ENCODE measurements at regions not wholly inside any gene's neighbourhood (a gene's known extent, or its start where the extent isn't known, plus 50 kb on each side); places are given as distances from the start of the nearest gene placed in this dataset.
A peak's percentile ranks its signal among the peaks of the same experiment; 100 is the strongest.
"Not testable (repeated sequence)": the region's sequence is repeated elsewhere in the genome, so short reads cannot be mapped to it uniquely, and the experiment has no call there.

DNA sequence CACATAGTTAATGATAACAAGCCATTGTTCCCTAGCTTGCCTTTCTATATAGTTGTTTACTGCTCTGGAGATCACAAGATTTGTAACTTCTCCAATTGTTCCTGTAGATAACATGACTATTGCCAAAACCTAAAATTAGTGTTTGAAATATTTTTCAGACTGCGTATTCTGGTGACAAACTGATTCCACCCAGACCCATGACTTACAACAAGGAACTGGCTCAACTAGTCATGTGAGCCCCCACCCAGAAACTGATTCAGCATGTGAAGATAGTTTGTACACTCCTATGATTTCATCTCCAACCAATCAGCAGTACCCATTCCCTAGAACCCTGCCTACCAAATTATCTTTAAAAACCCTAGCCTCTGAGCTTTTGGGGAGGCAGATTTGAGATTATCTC lies 131.4 kb upstream of the BCL9 start:
- Mint-ChIP-seq H3K27me3 (peaks cover 5 to 28% (median 10%) of the 10 kb centered on the region in 5 donors), H3K9me3 (peaks cover 0 to 16% (median 9%) of the 10 kb centered on the region in 9 donors), H3K4me1 (no peaks in the 10 kb centered on the region), H3K4me3 (no peak overlapping the region), H3K36me3 (peaks cover 0 to 2% (median 1%) of the 10 kb centered on the region in 3 donors), H3K27ac (no peak overlapping the region)
- POLR2A ChIA-PET = no interaction called here
- ATAC-seq = no peak
- no peak for DNase-seq

DNA sequence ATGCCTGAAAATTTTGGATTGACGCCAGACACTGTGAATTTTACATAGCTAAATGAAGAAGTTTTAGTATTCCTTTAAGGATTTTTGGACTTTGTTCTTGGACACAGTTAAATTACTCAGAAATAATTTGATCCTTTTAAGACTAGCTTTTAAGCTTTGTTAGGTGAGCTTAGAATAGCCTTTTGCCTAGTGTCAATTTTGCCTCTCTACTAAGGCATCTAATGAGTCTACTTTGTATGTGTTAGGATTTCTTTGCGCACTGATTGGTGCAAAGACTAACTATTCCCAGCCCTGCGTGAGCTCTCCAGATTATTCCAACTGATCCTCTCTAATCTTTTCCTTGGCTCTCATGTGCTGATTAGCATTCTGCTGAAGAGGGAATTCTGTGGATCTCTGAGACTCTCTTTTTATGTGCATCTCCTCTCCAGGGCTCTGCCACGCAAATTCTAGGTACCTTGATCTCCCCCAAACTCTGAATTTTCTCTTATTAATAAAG lies 128.1 kb upstream of the BCL9 start:
- DNase-seq = no peak
- peaks cover 0 to 16% (median 8%) of the 10 kb centered on the region in 9 donors for H3K9me3 Mint-ChIP-seq
- peaks cover 10 to 47% (median 19%) of the 10 kb centered on the region in 5 donors for H3K27me3 Mint-ChIP-seq
- H3K4me1 Mint-ChIP-seq = no peaks in the 10 kb centered on the region
- ATAC-seq = no peak
- H3K27ac Mint-ChIP-seq = peak overlapping the region in 1 of 10 donors; percentile 88
- no peaks in the 10 kb centered on the region for H3K36me3 Mint-ChIP-seq
- POLR2A ChIA-PET = no interaction called here
- no peak overlapping the region for H3K4me3 Mint-ChIP-seq

DNA sequence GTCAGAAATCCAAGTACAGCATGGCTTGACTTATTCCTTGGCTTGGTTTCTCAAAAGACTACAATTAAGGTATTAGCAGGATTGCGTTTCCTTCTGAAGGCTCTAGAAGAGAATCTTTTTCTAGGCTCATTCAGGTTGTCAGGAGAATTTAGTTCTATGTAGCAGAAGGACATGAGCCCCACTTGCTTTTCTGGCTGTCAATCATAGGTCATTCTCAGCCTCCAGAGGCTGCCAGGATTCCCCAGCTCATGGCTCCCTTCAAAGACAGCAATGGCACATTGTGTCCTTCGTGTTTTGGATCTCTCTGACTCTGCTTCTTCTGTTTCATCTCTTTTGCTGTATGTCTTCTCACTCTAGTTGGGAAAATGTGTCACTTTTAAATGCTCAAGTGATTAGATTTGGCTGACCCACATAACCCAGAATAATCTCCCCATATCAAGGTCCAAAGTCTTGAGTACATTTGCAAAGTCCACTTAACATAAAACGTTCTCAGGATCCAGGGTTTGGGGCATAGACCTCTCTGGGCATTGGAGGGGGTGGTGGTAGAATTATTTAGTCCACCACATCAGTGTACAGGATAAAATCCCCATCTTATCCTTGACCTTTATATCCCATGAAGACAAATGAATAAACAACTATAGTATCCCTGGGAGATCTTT lies 126.7 kb upstream of the BCL9 start:
- no peak for DNase-seq
- POLR2A ChIA-PET = no interaction called here
- no peaks in the 10 kb centered on the region for H3K4me1 Mint-ChIP-seq
- ATAC-seq = no peak
- no peak overlapping the region for H3K27ac Mint-ChIP-seq
- no peaks in the 10 kb centered on the region for H3K36me3 Mint-ChIP-seq
- peaks cover 0 to 10% (median 4%) of the 10 kb centered on the region in 9 donors for H3K9me3 Mint-ChIP-seq
- no peak overlapping the region for H3K4me3 Mint-ChIP-seq
- H3K27me3 Mint-ChIP-seq = peaks cover 13 to 62% (median 24%) of the 10 kb centered on the region in 5 donors

DNA sequence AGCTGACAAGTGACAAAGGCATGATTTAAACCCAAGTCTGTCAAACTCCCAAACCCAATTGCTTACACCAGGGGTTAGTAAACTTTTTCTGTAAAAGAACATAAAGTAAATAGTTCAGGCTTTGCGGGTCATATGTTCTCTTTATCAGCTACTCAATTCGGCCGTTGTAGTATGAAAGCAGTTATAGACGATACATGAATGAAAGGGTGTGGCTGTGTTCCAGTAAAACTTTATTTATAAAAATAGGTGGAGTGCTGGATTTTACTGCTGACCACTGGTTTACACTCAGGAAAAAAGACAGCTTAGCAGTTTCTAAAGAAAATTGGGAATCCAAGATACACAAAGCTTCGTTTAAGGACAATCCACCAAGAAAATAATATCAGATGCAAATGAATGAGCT lies 124.3 kb upstream of the BCL9 start:
- Mint-ChIP-seq H3K4me3 (no peak overlapping the region), H3K4me1 (no peaks in the 10 kb centered on the region), H3K27ac (no peak overlapping the region), H3K36me3 (no peaks in the 10 kb centered on the region), H3K9me3 (no peaks in the 10 kb centered on the region), H3K27me3 (peaks cover 19 to 77% (median 33%) of the 10 kb centered on the region in 5 donors)
- no peak for ATAC-seq
- DNase-seq = no peak
- POLR2A ChIA-PET = no interaction called here

DNA sequence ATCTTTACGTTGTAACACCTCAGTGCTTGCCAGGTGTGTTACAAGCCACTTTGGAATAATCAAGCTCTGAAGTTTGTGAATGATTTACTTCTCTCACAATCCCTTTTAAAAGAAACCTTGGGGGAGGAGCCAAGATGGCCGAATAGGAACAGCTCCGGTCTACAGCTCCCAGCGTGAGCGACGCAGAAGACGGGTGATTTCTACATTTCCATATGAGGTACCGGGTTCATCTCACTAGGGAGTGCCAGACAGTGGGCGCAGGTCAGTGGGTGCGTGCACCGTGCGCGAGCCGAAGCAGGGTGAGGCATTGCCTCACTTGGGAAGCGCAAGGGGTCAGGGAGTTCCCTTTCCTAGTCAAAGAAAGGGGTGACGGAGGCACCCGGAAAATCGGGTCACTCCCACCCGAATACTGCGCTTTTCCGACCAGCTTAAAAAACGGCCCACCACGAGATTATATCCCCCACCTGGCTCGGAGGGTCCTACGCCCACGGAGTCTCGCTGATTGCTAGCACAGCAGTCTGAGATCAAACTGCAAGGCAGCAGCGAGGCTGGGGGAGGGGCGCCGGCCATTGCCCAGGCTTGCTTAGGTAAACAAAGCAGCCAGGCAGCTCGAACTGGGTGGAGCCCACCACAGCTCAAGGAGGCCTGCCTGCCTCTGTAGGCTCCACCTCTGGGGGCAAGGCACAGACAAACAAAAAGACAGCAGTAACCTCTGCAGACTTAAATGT lies 118.0 kb upstream of the BCL9 start:
- POLR2A ChIA-PET, ATAC-seq, H3K36me3 Mint-ChIP-seq, H3K27ac Mint-ChIP-seq, H3K9me3 Mint-ChIP-seq, DNase-seq, H3K4me3 Mint-ChIP-seq, H3K4me1 Mint-ChIP-seq: not testable (repeated sequence)
- peaks cover 15 to 40% (median 19%) of the 10 kb centered on the region in 5 donors for H3K27me3 Mint-ChIP-seq

DNA sequence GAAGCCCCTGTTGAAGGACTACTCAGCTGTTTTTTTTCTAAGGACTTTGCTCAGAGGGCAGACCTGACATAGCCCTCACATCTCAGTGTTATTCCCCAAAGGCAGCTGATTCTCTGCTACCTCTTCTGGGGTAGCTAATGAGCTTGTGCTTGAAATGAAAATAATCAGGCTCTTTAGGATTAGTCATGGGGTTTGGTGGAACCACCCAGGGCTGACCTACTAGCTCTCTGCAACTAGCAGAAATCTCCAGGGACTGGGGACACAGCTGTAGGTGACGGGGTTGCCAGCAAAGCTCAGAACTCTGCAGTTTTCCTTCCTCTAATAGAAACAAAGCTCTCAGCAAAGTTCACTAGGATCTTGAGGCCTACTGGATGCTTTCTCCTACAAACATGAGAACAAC lies 106.4 kb upstream of the BCL9 start:
- Mint-ChIP-seq H3K9me3 (peaks cover 0 to 4% (median 0%) of the 10 kb centered on the region in 9 donors), H3K36me3 (no peaks in the 10 kb centered on the region), H3K27me3 (peaks cover 8 to 23% (median 12%) of the 10 kb centered on the region in 5 donors), H3K4me3 (no peak overlapping the region), H3K27ac (no peak overlapping the region), H3K4me1 (no peaks in the 10 kb centered on the region)
- DNase-seq (no peak), ATAC-seq (no peak)
- POLR2A ChIA-PET = no interaction called here

DNA sequence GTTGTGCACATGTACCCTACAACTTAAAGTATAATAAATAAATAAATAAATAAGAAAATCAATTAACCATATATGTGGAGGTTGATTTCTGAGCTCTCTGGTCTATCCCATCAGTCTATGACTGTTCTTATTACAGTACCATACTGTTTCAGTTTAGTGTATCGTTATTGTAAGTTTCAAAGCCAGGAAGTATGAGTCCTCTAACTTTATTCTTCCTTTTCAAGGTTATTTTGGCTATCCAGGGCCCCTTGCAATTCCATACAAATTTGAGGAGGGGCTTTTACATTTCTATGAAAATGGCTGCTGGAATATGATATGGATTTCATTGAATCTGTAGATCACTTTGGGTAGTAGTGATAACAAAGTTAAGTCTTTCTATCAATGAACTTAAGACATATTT lies 96.9 kb upstream of the BCL9 start:
- H3K4me1 Mint-ChIP-seq = no peaks in the 10 kb centered on the region
- peaks cover 0 to 36% (median 34%) of the 10 kb centered on the region in 3 donors for H3K36me3 Mint-ChIP-seq
- no peak for ATAC-seq
- H3K27ac Mint-ChIP-seq = no peak overlapping the region
- no peak overlapping the region for H3K4me3 Mint-ChIP-seq
- H3K27me3 Mint-ChIP-seq = peaks cover 18 to 26% (median 24%) of the 10 kb centered on the region in 5 donors
- H3K9me3 Mint-ChIP-seq = peaks cover 20 to 79% (median 42%) of the 10 kb centered on the region in 9 donors
- DNase-seq = no peak
- POLR2A ChIA-PET = no interaction called here

DNA sequence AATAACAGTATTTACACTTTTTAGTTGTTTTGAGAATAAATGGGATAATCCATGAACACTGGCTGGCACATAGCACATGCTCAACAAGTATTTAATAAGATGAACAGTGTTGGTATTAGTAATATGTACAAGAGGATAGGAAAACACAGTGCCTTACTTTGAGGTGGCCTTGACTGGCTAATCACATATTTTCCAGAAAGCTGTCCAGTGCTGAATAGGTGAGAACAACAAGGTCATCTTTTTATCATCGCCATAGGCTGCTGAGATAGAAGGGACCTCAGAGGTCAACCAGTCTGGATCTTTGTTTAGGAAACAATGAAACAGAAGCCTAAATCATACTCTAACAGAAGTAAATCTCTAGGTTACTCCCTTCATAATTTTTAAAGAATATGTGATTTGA lies 89.7 kb upstream of the BCL9 start:
- H3K4me1 Mint-ChIP-seq = no peaks in the 10 kb centered on the region
- peaks cover 0 to 14% (median 11%) of the 10 kb centered on the region in 3 donors for H3K36me3 Mint-ChIP-seq
- no peak for ATAC-seq
- no peak overlapping the region for H3K4me3 Mint-ChIP-seq
- DNase-seq = no peak
- H3K27me3 Mint-ChIP-seq = peaks cover 15 to 40% (median 32%) of the 10 kb centered on the region in 5 donors
- POLR2A ChIA-PET = no interaction called here
- H3K9me3 Mint-ChIP-seq = peaks cover 0 to 21% (median 12%) of the 10 kb centered on the region in 9 donors
- H3K27ac Mint-ChIP-seq = no peak overlapping the region

DNA sequence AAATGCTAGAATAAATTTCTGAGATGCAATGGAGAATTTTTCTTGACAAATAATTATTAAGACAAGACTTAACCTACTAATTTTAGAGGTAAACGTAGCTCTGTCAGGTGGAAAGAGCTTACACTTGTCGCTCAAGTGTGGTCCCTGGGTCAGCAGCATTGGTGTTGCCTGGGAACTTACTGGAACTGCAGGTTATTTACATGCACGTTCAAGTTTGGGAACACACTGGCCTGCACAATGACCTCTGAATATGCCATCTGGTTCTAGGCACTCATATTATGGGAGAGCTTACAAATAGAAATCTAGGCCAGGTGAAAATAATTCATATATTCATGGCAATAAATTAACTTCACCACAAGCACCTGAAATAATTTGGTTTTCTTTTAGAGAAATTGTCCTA lies 88.5 kb upstream of the BCL9 start:
- H3K4me1 Mint-ChIP-seq = no peaks in the 10 kb centered on the region
- peaks cover 0 to 14% (median 3%) of the 10 kb centered on the region in 9 donors for H3K9me3 Mint-ChIP-seq
- no peak for DNase-seq

DNA sequence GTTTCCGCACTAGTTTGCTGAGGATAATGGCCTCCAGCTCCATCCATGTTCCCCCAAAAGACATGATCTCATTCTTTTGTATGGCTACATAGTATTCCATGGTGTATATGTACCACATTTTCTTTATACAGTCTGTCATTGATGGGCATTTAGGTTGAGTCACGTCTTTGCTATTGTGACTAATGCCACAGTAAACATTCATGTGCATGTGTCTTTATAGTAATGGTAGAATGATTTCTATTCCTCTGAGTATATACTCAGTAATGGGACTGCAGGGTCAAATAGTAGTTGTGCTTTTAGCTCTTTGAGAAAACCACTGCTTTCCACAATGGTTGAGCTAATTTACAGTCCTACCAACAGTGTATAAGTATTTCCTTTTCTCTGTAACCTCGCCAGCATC lies 78.3 kb upstream of the BCL9 start:
- H3K4me3 Mint-ChIP-seq = no peak overlapping the region
- no peak for ATAC-seq
- H3K27me3 Mint-ChIP-seq = peaks cover 20 to 49% (median 32%) of the 10 kb centered on the region in 5 donors
- H3K4me1 Mint-ChIP-seq = no peaks in the 10 kb centered on the region
- no peak overlapping the region for H3K27ac Mint-ChIP-seq
- H3K36me3 Mint-ChIP-seq = peaks cover 0 to 20% (median 4%) of the 10 kb centered on the region in 3 donors
- H3K9me3 Mint-ChIP-seq = peaks cover 3 to 42% (median 26%) of the 10 kb centered on the region in 9 donors
- DNase-seq = no peak
- POLR2A ChIA-PET = no interaction called here

More for the DNA sequence above, 88.5 kb upstream of the BCL9 start:
- no peak for ATAC-seq
- peaks cover 8 to 37% (median 24%) of the 10 kb centered on the region in 5 donors for H3K27me3 Mint-ChIP-seq
- POLR2A ChIA-PET = no interaction called here
- H3K4me3 Mint-ChIP-seq = no peak overlapping the region
- peaks cover 0 to 2% (median 2%) of the 10 kb centered on the region in 3 donors for H3K36me3 Mint-ChIP-seq
- no peak overlapping the region for H3K27ac Mint-ChIP-seq

DNA sequence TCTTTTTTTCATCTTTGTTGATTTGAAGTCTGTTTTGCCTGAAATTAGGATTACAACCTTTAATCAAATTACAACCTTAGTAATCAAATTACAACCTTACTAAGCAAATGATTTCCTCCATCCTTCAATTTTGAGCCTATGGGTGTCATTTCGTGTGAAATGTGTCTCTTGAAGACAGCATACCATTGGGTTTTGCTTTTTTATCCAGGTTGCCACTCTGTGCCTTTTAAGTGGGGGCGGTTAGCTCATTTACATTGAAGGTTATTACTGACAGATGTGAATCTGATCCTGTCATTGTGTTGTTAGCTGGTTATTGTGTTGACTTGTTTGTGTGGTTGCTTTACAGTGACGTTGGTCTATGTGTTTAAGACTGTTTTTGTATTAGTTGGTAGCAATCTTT lies 74.8 kb upstream of the BCL9 start:
- no peaks in the 10 kb centered on the region for H3K4me1 Mint-ChIP-seq
- H3K9me3 Mint-ChIP-seq = peaks cover 3 to 38% (median 27%) of the 10 kb centered on the region in 9 donors
- H3K27me3 Mint-ChIP-seq = peaks cover 20 to 69% (median 46%) of the 10 kb centered on the region in 5 donors
- no peak overlapping the region for H3K27ac Mint-ChIP-seq
- POLR2A ChIA-PET = no interaction called here
- no peak for ATAC-seq
- peaks cover 0 to 16% (median 4%) of the 10 kb centered on the region in 3 donors for H3K36me3 Mint-ChIP-seq
- no peak overlapping the region for H3K4me3 Mint-ChIP-seq
- no peak for DNase-seq

DNA sequence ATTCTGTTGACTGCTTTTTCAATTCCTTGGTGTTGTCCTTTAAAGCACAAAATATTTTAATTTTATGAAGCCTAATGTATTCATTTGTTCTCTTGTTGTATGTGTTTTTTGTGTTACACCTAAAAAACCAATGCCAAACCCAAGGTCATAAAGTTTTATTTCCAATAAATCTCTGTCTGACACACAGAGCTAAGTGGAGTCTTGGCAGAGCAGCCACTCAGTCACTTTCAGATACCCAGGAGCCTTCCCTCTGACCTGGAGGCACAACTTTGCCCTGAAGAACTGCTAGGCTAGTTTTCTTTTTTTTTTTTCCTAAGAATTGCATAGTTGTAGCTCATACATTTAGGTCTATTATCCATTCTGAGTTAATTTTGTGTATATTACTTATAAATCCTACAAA lies 71.2 kb upstream of the BCL9 start:
- no peak overlapping the region for H3K27ac Mint-ChIP-seq
- H3K4me3 Mint-ChIP-seq = no peak overlapping the region
- DNase-seq (no peak), ATAC-seq (no peak)
- peaks cover 3 to 29% (median 24%) of the 10 kb centered on the region in 9 donors for H3K9me3 Mint-ChIP-seq
- peaks cover 0 to 16% (median 4%) of the 10 kb centered on the region in 3 donors for H3K36me3 Mint-ChIP-seq
- H3K4me1 Mint-ChIP-seq = no peaks in the 10 kb centered on the region
- peaks cover 18 to 58% (median 46%) of the 10 kb centered on the region in 5 donors for H3K27me3 Mint-ChIP-seq
- POLR2A ChIA-PET = no interaction called here

DNA sequence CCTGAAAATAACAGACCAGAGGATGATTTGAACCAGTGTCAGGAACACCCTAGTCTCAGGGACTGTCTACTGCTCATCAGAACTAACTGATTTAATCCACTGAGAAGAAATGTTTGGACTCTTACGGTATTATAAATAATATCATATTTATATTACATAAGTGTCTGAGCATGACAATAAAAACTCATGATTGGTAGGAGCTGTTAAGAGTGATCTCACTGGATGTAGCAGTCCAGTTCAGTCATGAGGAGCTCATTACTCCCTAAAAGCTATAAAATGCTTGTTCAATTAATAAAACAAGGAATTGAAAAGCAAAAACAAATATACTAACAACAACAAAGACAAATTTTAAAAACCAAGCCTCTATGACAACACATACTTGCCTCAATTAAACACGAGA lies 68.8 kb upstream of the BCL9 start:
- DNase-seq (no peak), ATAC-seq (no peak)
- Mint-ChIP-seq H3K4me3 (no peak overlapping the region), H3K27ac (no peak overlapping the region), H3K9me3 (peaks cover 0 to 9% (median 4%) of the 10 kb centered on the region in 9 donors), H3K4me1 (no peaks in the 10 kb centered on the region), H3K27me3 (peaks cover 14 to 40% (median 26%) of the 10 kb centered on the region in 5 donors), H3K36me3 (no peaks in the 10 kb centered on the region)
- POLR2A ChIA-PET = no interaction called here
